ENCODE measurements at regions not wholly inside any gene's neighbourhood (a gene's known extent, or its start where the extent isn't known, plus 50 kb on each side); places are given as distances from the start of the nearest gene placed in this dataset.

DNA sequence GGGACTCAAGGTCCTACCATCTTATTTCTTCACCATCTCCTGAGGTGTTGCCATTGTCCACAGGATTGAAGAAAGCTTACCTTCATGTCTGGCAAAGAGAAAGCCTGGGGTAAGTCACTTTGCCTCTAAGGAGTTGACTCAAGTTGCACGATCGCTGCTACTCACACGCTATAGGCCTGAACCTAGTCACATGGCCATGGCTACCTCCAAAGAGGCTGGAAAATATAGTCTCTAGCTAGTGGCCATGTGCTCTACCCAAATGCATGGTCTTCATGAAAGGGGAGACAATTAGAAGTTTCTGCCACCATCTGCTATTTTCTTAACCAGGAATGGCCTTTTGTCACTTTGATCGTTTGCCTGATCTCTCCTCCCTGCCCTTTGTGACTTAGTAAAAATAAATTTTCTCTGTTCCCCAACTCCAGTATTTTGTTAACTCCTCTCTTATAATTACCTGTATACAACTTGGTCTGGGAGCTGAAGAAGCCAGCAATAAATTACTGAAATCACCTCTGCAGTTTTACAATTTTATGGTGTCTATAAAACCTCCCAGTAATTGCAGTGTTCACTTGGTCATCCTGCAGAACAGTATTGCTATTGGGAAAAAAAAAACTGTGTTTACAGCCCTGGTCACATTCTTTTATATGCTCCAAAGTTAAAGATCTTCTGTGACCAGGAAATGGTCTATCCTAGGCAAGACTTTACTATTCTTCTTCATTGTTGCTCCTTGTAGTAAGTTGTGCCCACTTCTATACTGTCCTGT is 126.7 kb upstream of the TSPAN5 start:
- H3K79me1 ChIP-seq (ENCODE audit: low read depth in 1 of 2, low read length in 2 of 2), result no peaks in the 10 kb centered on the region
- dilution Hi-C loops (cut with HindIII; ENCODE audit: low sequenced_read_pairs, unreplicated experiment) (no loop called here), in situ Hi-C loops (cut with MboI; ENCODE audit: low sequenced_read_pairs) (no loop called here), intact Hi-C loops (cut with micrococcal nuclease) (no loop called here)
- no peak overlapping the region for H3K27ac ChIP-seq (ENCODE audit: insufficient read depth, low read length)
- no peak overlapping the region for H3K4me3 ChIP-seq (ENCODE audit: insufficient read depth, low read depth, low read length)
- TF ChIP-seq RAD21 (IDR thresholded peaks at IDR 0.05; ENCODE audit: low read length) (no peak), RCOR1 (IDR thresholded peaks at IDR 0.05; ENCODE audit: insufficient replicate concordance, low read length) (no peak), FOS (IDR thresholded peaks at IDR 0.05; ENCODE audit: low read depth, low read length) (no peak), POLR2A (IDR thresholded peaks at IDR 0.05; ENCODE audit: low read depth, low read length) (no peak)
- TF ChIP-seq, protein P1, sequence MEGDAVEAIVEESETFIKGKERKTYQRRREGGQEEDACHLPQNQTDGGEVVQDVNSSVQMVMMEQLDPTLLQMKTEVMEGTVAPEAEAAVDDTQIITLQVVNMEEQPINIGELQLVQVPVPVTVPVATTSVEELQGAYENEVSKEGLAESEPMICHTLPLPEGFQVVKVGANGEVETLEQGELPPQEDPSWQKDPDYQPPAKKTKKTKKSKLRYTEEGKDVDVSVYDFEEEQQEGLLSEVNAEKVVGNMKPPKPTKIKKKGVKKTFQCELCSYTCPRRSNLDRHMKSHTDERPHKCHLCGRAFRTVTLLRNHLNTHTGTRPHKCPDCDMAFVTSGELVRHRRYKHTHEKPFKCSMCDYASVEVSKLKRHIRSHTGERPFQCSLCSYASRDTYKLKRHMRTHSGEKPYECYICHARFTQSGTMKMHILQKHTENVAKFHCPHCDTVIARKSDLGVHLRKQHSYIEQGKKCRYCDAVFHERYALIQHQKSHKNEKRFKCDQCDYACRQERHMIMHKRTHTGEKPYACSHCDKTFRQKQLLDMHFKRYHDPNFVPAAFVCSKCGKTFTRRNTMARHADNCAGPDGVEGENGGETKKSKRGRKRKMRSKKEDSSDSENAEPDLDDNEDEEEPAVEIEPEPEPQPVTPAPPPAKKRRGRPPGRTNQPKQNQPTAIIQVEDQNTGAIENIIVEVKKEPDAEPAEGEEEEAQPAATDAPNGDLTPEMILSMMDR (conservative IDR thresholded peaks at IDR 0.05; ENCODE audit: low read depth, low read length), result no peak
- H4K20me1 ChIP-seq (ENCODE audit: insufficient read depth, low read length), result no peaks in the 10 kb centered on the region
- H2BK20ac ChIP-seq (ENCODE audit: low read depth, low read length), result no peak overlapping the region
- H2AFZ ChIP-seq (replicated peaks; ENCODE audit: low read length, poor library complexity), result no peak overlapping the region
- no peak for ATAC-seq (ENCODE audit: low read depth)
- no peak overlapping the region for H3K4me2 ChIP-seq (ENCODE audit: low read depth, low read length)
- H3K36me3 ChIP-seq (ENCODE audit: control insufficient read depth, insufficient read depth, low read length), result no peaks in the 10 kb centered on the region
- no peaks in the 10 kb centered on the region for H3K9me1 ChIP-seq (ENCODE audit: insufficient read depth, low read length)
- H2BK5ac ChIP-seq (ENCODE audit: low read depth, low read length, poor library complexity, severe bottlenecking), result no peak overlapping the region
- peaks cover 23% of the 10 kb centered on the region for H3K27me3 ChIP-seq (ENCODE audit: control insufficient read depth, insufficient read depth, low read length)
- no peak overlapping the region for H4K8ac ChIP-seq (ENCODE audit: low read depth in 2 of 2, low read length in 2 of 2)
- no peak overlapping the region for H2AK5ac ChIP-seq (ENCODE audit: low read depth, low read length)
- peaks cover 1% of the 10 kb centered on the region for H3K9me3 ChIP-seq (ENCODE audit: control insufficient read depth, insufficient read depth, low read length)
- no peak overlapping the region for H3K18ac ChIP-seq (ENCODE audit: low read depth, low read length)
- POLR2A ChIA-PET (ENCODE audit: unreplicated experiment), result no interaction called here
- no peak overlapping the region for H4K5ac ChIP-seq (ENCODE audit: low read depth, low read length)
- H2BK15ac ChIP-seq (ENCODE audit: low read depth, low read length), result no peak overlapping the region
- peaks cover 2% of the 10 kb centered on the region; the same call in 1 of the 2 replicates for H3K4me1 ChIP-seq (ENCODE audit: control insufficient read depth, insufficient read depth, low read length)
- WGBS, 2 experiments (ENCODE audit: extremely low coverage in 2 of 2, insufficient read length in 1 of 2), result no CpG with 5 or more reads among the region's 4 CpGs
- no TSS peak for BruUV-seq (replicated peaks)
- no peak for DNase-seq
- no peak overlapping the region for H3K56ac ChIP-seq (ENCODE audit: extremely low read depth, insufficient read depth, low read length)
- CTCF ChIA-PET, result no interaction called here
- no peak overlapping the region for H3K4ac ChIP-seq (ENCODE audit: low read depth, low read length)
- H3K14ac ChIP-seq (replicated peaks; ENCODE audit: low read depth, low read length), result no peak overlapping the region
- H2AK9ac ChIP-seq (replicated peaks; ENCODE audit: low read depth, low read length, poor library complexity), result no peak overlapping the region
- no peak overlapping the region for H3K9ac ChIP-seq (ENCODE audit: low read depth, low read length)
- H4K91ac ChIP-seq (ENCODE audit: insufficient read depth, low read depth, low read length), result no peak overlapping the region
- no peak overlapping the region for H2BK120ac ChIP-seq (ENCODE audit: low read depth, low read length)
- H3K23ac ChIP-seq (ENCODE audit: low read depth, low read length), result no peak overlapping the region
